HCT116 (cell line): ENCODE measurements at regions not wholly inside any gene's neighbourhood (a gene's known extent, or its start where the extent isn't known, plus 50 kb on each side); places are given as distances from the start of the nearest gene placed in this dataset.

ENCODE experiments used
- ATAC-seq: fragments of 200-7000 bp; cut with Tn5 transposase; 2 replicates; pipeline ENCODE4 v1.9.1; 2020; ENCODE audit warnings: mild to moderate bottlenecking, moderate library complexity
- BruUV-seq: library from RNA; stranded (reverse); fragments of 400-500 nt; replicated peaks from 2 replicates; lab custom pipeline; 2021; lab: Mats Ljungman, UMichigan
- CTCF ChIA-PET: fragments of 300-600 bp; sonication (Branson Sonifier 250); formaldehyde crosslinking; loops from one replicate; lab custom pipeline; 2021; ENCODE audit warnings: antibody characterized with exemption; lab: Charles Lee
- POLR2A ChIA-PET: fragments of 300-600, 350-600 bp; sonication (Branson Sonifier 250); formaldehyde crosslinking; loops from one replicate; lab custom pipeline; 2021; ENCODE audit warnings: antibody characterized with exemption; lab: Charles Lee
- RAD21 ChIA-PET, 2 experiments: fragments of 300-600 bp; sonication (Branson Sonifier 250); formaldehyde crosslinking; loops; one replicate each; lab custom pipeline; 2023; ENCODE audit warnings: low total read pairs in 2 of 2; ENCODE audit not compliant: uncharacterized antibody in 2 of 2, unreplicated experiment in 2 of 2, low non-redundant PET in 1 of 2; lab: Charles Lee
- DNase-seq: peaks from one replicate; pipeline ENCODE4 v3.0.0-alpha.2; 2010; ENCODE audit warnings: low read depth, low spot score
- H2AFZ ChIP-seq: fragments of 200-600 bp; shearing (Covaris generic), sonication (generic); 2 replicates; pipeline ENCODE4 v1.6.1; 2017; ENCODE audit warnings: low read depth, mixed run types, mixed read lengths, antibody characterized with exemption, low read length; ENCODE audit not compliant: poor library complexity, severe bottlenecking
- H3K27ac ChIP-seq: 2 replicates; pipeline ENCODE4 v1.5.1; 2012; ENCODE audit warnings: low read depth, low read length
- H3K27me3 ChIP-seq: fragments of 200-600 bp; sonication (generic); 2 replicates; pipeline ENCODE4 v1.6.1; 2016; ENCODE audit warnings: mixed run types, low read length, mixed read lengths; ENCODE audit not compliant: insufficient read depth
- H3K36me3 ChIP-seq, 2 experiments: fragments of 200-500 bp in 1 of 2; fragments of 200-600 bp in 1 of 2; sonication (Bioruptor generic) in 1 of 2; sonication (generic) in 1 of 2; 2 replicates each; pipeline versions ENCODE4 v1.5.1 to v1.6.1; 2014 to 2016; ENCODE audit warnings: low read length in 2 of 2, inconsistent platforms in 1 of 2, mixed read lengths in 1 of 2, mixed run types in 1 of 2; ENCODE audit not compliant: insufficient read depth in 2 of 2, control insufficient read depth in 1 of 2
- H3K4me1 ChIP-seq, 2 experiments: fragments of 200-600 bp in 1 of 2; sonication (generic) in 1 of 2; 2 replicates each; pipeline versions ENCODE4 v1.5.1 to v1.6.1; 2012 to 2017; ENCODE audit warnings: low read length in 2 of 2, inconsistent platforms in 1 of 2, mild to moderate bottlenecking in 1 of 2, mixed read lengths in 1 of 2, mixed run types in 1 of 2, moderate library complexity in 1 of 2; ENCODE audit not compliant: insufficient read depth in 2 of 2, control insufficient read depth in 1 of 2
- H3K4me2 ChIP-seq: fragments of 200-600 bp; sonication (generic); 2 replicates; pipeline ENCODE4 v1.6.1; 2017; ENCODE audit warnings: mixed run types, low read length, mixed read lengths
- H3K4me3 ChIP-seq, 2 experiments: fragments of 200-600 bp in 1 of 2; sonication (generic) in 1 of 2; replicated peaks in 1 of 2; 2 replicates each; pipeline ENCODE4 v1.5.1; 2011 to 2016; ENCODE audit warnings: low read length in 2 of 2, control low read depth in 1 of 2, low read depth in 1 of 2, mild to moderate bottlenecking in 1 of 2, mixed read lengths in 1 of 2, mixed run types in 1 of 2
- H3K79me2 ChIP-seq: fragments of 200-600 bp; sonication (generic); 2 replicates; pipeline ENCODE4 v1.6.1; 2017; ENCODE audit warnings: mild to moderate bottlenecking, mixed run types, low read length, moderate library complexity, mixed read lengths; ENCODE audit not compliant: insufficient read depth
- H3K9ac ChIP-seq: fragments of 200-600 bp; sonication (generic); 2 replicates; pipeline ENCODE4 v1.6.1; 2016; ENCODE audit warnings: low read length, mixed read lengths
- H3K9me2 ChIP-seq: fragments of 200-600 bp; sonication (generic), shearing (Covaris generic); 2 replicates; pipeline ENCODE4 v1.6.1; 2017; ENCODE audit warnings: mixed run types, mild to moderate bottlenecking, moderate library complexity; ENCODE audit not compliant: insufficient read depth
- H3K9me3 ChIP-seq, 2 experiments: fragments of 200-500 bp in 1 of 2; fragments of 200-600 bp in 1 of 2; sonication (Bioruptor generic) in 1 of 2; sonication (generic) in 1 of 2; 2 replicates each; pipeline ENCODE4 v1.6.1; 2014 to 2017; ENCODE audit warnings: low read length in 2 of 2, mixed read lengths in 2 of 2, inconsistent platforms in 1 of 2, low read depth in 1 of 2, mild to moderate bottlenecking in 1 of 2, mixed run types in 1 of 2, moderate library complexity in 1 of 2; ENCODE audit not compliant: control insufficient read depth in 1 of 2, insufficient read depth in 1 of 2
- H4K20me1 ChIP-seq: fragments of 200-600 bp; sonication (generic), shearing (Covaris generic); 2 replicates; pipeline ENCODE4 v1.6.1; 2017; ENCODE audit warnings: mixed run types, mild to moderate bottlenecking, moderate library complexity; ENCODE audit not compliant: insufficient read depth
- JUND ChIP-seq: IDR thresholded peaks from 2 replicates; pipeline ENCODE4 v1.6.1; 2012
- YY1 ChIP-seq: IDR thresholded peaks from 2 replicates; pipeline ENCODE4 v1.6.1; 2011; ENCODE audit warnings: low read length, low read depth, moderate library complexity, mild to moderate bottlenecking; ENCODE audit not compliant: insufficient replicate concordance; ENCODE audit errors: extremely low read depth
- ZNF274 ChIP-seq: fragments of 200-500 bp; sonication (Bioruptor generic); IDR thresholded peaks from 2 replicates; pipeline ENCODE4 v1.6.1; 2014; ENCODE audit warnings: mild to moderate bottlenecking, low read depth, low read length, inconsistent platforms
- intact Hi-C: fragments of 100-400 bp; cut with micrococcal nuclease; formaldehyde crosslinking; loops from 2 replicates; pipeline ENCODE4 v1.10.0; 2022
- TF ChIP-seq, protein P1 (sequence below): IDR thresholded peaks from 2 replicates; pipeline ENCODE4 v1.6.1; 2012; ENCODE audit warnings: low read depth
- TF ChIP-seq, protein P2 (sequence below), 3 experiments: fragments of 200-600 bp in 1 of 3; sonication (generic) in 1 of 3; IDR thresholded peaks in 2 of 3; conservative IDR thresholded peaks in 1 of 3; 2 replicates each; pipeline ENCODE4 v1.5.1; 2012 to 2017; ENCODE audit warnings: low read depth in 2 of 3, low read length in 2 of 3, antibody characterized with exemption in 1 of 3, borderline replicate concordance in 1 of 3, control low read depth in 1 of 3, mild to moderate bottlenecking in 1 of 3, mixed read lengths in 1 of 3, mixed run types in 1 of 3, moderate library complexity in 1 of 3; ENCODE audit not compliant: insufficient read depth in 1 of 3

DNA sequence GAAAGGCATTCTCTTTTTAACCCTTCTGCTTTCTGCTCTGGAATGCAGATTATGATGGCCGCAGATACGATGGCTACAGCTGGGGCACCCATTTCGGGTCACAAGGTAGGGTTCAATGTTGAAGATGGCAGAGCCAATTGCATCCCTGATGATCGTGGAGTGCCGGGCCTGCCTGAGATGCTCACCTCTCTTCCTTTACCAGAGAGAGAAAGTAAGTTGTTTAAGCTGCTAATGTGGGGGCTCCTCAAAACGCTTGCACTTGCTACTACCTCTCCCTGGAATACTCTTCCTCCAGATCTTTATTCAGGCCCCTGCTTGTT, 50.8 kb upstream of the PRDM11 start:
- Histone ChIP-seq H3K4me1 (no peaks in the 10 kb centered on the region), H3K9me2 (no peaks in the 10 kb centered on the region), H3K4me3 (no peak overlapping the region), H3K36me3 (no peaks in the 10 kb centered on the region), H4K20me1 (no peaks in the 10 kb centered on the region), H3K27me3 (peaks cover 53% of the 10 kb centered on the region), H3K27ac (no peak overlapping the region), H3K79me2 (no peaks in the 10 kb centered on the region), H3K9ac (no peak overlapping the region), H3K9me3 (no peaks in the 10 kb centered on the region), H2AFZ (no peak overlapping the region), H3K4me2 (no peak overlapping the region)
- RAD21 ChIA-PET: no interaction called here
- POLR2A ChIA-PET: no interaction called here
- DNase-seq: no peak
- ATAC-seq: no peak
- no TSS peak for BruUV-seq
- CTCF ChIA-PET: interaction anchor here (1.2 kb wide), 1 partner anchor 12 kb away, joined by 4 read pairs; no protein-coding TSS in a partner anchor
- TF ChIP-seq, protein P1, sequence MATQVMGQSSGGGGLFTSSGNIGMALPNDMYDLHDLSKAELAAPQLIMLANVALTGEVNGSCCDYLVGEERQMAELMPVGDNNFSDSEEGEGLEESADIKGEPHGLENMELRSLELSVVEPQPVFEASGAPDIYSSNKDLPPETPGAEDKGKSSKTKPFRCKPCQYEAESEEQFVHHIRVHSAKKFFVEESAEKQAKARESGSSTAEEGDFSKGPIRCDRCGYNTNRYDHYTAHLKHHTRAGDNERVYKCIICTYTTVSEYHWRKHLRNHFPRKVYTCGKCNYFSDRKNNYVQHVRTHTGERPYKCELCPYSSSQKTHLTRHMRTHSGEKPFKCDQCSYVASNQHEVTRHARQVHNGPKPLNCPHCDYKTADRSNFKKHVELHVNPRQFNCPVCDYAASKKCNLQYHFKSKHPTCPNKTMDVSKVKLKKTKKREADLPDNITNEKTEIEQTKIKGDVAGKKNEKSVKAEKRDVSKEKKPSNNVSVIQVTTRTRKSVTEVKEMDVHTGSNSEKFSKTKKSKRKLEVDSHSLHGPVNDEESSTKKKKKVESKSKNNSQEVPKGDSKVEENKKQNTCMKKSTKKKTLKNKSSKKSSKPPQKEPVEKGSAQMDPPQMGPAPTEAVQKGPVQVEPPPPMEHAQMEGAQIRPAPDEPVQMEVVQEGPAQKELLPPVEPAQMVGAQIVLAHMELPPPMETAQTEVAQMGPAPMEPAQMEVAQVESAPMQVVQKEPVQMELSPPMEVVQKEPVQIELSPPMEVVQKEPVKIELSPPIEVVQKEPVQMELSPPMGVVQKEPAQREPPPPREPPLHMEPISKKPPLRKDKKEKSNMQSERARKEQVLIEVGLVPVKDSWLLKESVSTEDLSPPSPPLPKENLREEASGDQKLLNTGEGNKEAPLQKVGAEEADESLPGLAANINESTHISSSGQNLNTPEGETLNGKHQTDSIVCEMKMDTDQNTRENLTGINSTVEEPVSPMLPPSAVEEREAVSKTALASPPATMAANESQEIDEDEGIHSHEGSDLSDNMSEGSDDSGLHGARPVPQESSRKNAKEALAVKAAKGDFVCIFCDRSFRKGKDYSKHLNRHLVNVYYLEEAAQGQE: no peak
- TF ChIP-seq YY1: no peak
- TF ChIP-seq, protein P2, sequence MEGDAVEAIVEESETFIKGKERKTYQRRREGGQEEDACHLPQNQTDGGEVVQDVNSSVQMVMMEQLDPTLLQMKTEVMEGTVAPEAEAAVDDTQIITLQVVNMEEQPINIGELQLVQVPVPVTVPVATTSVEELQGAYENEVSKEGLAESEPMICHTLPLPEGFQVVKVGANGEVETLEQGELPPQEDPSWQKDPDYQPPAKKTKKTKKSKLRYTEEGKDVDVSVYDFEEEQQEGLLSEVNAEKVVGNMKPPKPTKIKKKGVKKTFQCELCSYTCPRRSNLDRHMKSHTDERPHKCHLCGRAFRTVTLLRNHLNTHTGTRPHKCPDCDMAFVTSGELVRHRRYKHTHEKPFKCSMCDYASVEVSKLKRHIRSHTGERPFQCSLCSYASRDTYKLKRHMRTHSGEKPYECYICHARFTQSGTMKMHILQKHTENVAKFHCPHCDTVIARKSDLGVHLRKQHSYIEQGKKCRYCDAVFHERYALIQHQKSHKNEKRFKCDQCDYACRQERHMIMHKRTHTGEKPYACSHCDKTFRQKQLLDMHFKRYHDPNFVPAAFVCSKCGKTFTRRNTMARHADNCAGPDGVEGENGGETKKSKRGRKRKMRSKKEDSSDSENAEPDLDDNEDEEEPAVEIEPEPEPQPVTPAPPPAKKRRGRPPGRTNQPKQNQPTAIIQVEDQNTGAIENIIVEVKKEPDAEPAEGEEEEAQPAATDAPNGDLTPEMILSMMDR (IDR thresholded peaks at IDR 0.05 in 2 of 3, conservative IDR thresholded peaks at IDR 0.05 in 1 of 3; ENCODE audit: borderline replicate concordance in 1 of 3, insufficient read depth in 1 of 3, low read depth in 2 of 3, low read length in 2 of 3): no peak
- TF ChIP-seq ZNF274: no peak
- no peak for TF ChIP-seq JUND
- intact Hi-C loops: no loop called here
